ENCODE measurements at regions not wholly inside any gene's neighbourhood (a gene's known extent, or its start where the extent isn't known, plus 50 kb on each side); places are given as distances from the start of the nearest gene placed in this dataset.

GRCh38 chr15:95880630-95881029 lies 449.9 kb upstream of the NR2F2 start:
- H3K9ac ChIP-seq: no peak overlapping the region
- POLR2A ChIA-PET: no interaction called here
- CTCF ChIA-PET: no interaction called here
- H3K27ac ChIP-seq (ENCODE audit: low read depth in 2 of 2, low read length in 1 of 2): no peak overlapping the region
- no peaks in the 10 kb centered on the region for H4K20me1 ChIP-seq (ENCODE audit: insufficient read depth)
- WGBS (ENCODE audit: low lambda C conversion rate): 32% methylated on average over 2 of the region's 2 CpGs
- H3F3A ChIP-seq (replicated peaks; ENCODE audit: insufficient read depth): no peaks in the 10 kb centered on the region
- TF ChIP-seq JUND (IDR thresholded peaks at IDR 0.05) (no peak), FOXM1 (IDR thresholded peaks at IDR 0.05; ENCODE audit: low read depth) (no peak), FOXJ3 (CRISPR knock-in tag; IDR thresholded peaks at IDR 0.05) (no peak), RFX5 (IDR thresholded peaks at IDR 0.05; ENCODE audit: low read length) (no peak), NFIC (IDR thresholded peaks at IDR 0.05; ENCODE audit: borderline replicate concordance) (no peak), EP300 (IDR thresholded peaks at IDR 0.05; ENCODE audit: borderline replicate concordance in 1 of 2, low read depth in 1 of 2, low read length in 1 of 2) (no peak), RXRA (IDR thresholded peaks at IDR 0.05; ENCODE audit: borderline replicate concordance, low read depth) (no peak), GABPA (IDR thresholded peaks at IDR 0.05; ENCODE audit: low read depth) (no peak), RAD21 (IDR thresholded peaks at IDR 0.05; ENCODE audit: low read length) (no peak), SMC3 (IDR thresholded peaks at IDR 0.05; ENCODE audit: low read depth, low read length) (no peak), CHD2 (IDR thresholded peaks at IDR 0.05; ENCODE audit: low read length, partially characterized antibody) (no peak), YY1 (IDR thresholded peaks at IDR 0.05; ENCODE audit: low read depth) (no peak), SIN3A (IDR thresholded peaks at IDR 0.05; ENCODE audit: borderline replicate concordance, low read depth, low read length) (no peak), ELF1 (IDR thresholded peaks at IDR 0.05) (no peak), RCOR1 (IDR thresholded peaks at IDR 0.05; ENCODE audit: low read length) (no peak), MEF2A (IDR thresholded peaks at IDR 0.05; ENCODE audit: borderline replicate concordance, low read depth) (no peak)
- TF ChIP-seq, protein P1, sequence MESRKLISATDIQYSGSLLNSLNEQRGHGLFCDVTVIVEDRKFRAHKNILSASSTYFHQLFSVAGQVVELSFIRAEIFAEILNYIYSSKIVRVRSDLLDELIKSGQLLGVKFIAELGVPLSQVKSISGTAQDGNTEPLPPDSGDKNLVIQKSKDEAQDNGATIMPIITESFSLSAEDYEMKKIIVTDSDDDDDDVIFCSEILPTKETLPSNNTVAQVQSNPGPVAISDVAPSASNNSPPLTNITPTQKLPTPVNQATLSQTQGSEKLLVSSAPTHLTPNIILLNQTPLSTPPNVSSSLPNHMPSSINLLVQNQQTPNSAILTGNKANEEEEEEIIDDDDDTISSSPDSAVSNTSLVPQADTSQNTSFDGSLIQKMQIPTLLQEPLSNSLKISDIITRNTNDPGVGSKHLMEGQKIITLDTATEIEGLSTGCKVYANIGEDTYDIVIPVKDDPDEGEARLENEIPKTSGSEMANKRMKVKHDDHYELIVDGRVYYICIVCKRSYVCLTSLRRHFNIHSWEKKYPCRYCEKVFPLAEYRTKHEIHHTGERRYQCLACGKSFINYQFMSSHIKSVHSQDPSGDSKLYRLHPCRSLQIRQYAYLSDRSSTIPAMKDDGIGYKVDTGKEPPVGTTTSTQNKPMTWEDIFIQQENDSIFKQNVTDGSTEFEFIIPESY (IDR thresholded peaks at IDR 0.05; ENCODE audit: borderline replicate concordance, low read depth): no peak
- TF ChIP-seq, protein P2, sequence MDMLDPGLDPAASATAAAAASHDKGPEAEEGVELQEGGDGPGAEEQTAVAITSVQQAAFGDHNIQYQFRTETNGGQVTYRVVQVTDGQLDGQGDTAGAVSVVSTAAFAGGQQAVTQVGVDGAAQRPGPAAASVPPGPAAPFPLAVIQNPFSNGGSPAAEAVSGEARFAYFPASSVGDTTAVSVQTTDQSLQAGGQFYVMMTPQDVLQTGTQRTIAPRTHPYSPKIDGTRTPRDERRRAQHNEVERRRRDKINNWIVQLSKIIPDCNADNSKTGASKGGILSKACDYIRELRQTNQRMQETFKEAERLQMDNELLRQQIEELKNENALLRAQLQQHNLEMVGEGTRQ (IDR thresholded peaks at IDR 0.05; ENCODE audit: borderline replicate concordance, low read depth, low read length): no peak
- TF ChIP-seq, protein P3, sequence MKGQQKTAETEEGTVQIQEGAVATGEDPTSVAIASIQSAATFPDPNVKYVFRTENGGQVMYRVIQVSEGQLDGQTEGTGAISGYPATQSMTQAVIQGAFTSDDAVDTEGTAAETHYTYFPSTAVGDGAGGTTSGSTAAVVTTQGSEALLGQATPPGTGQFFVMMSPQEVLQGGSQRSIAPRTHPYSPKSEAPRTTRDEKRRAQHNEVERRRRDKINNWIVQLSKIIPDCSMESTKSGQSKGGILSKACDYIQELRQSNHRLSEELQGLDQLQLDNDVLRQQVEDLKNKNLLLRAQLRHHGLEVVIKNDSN (IDR thresholded peaks at IDR 0.05; ENCODE audit: borderline replicate concordance, low read depth): no peak
- TF ChIP-seq, protein P4, sequence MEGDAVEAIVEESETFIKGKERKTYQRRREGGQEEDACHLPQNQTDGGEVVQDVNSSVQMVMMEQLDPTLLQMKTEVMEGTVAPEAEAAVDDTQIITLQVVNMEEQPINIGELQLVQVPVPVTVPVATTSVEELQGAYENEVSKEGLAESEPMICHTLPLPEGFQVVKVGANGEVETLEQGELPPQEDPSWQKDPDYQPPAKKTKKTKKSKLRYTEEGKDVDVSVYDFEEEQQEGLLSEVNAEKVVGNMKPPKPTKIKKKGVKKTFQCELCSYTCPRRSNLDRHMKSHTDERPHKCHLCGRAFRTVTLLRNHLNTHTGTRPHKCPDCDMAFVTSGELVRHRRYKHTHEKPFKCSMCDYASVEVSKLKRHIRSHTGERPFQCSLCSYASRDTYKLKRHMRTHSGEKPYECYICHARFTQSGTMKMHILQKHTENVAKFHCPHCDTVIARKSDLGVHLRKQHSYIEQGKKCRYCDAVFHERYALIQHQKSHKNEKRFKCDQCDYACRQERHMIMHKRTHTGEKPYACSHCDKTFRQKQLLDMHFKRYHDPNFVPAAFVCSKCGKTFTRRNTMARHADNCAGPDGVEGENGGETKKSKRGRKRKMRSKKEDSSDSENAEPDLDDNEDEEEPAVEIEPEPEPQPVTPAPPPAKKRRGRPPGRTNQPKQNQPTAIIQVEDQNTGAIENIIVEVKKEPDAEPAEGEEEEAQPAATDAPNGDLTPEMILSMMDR (IDR thresholded peaks at IDR 0.05): no peak
- H3K4me2 ChIP-seq: no peak overlapping the region
- no peaks in the 10 kb centered on the region; the same call in 1 of the 2 replicates for H3K9me3 ChIP-seq
- H2AFZ ChIP-seq (ENCODE audit: low read depth): no peak overlapping the region
- no peak for DNase-seq
- H3K4me3 ChIP-seq (ENCODE audit: low read depth in 2 of 2, low read length in 1 of 2): no peak overlapping the region
- H3K36me3 ChIP-seq (replicated peaks in 1 of 2; ENCODE audit: control insufficient read depth in 1 of 2, insufficient read depth in 2 of 2, low read length in 1 of 2): no peaks in the 10 kb centered on the region
- H3K27me3 ChIP-seq (ENCODE audit: insufficient read depth): no peaks in the 10 kb centered on the region
- no peaks in the 10 kb centered on the region for H3K4me1 ChIP-seq (ENCODE audit: control insufficient read depth in 1 of 2, insufficient read depth in 2 of 2, low read depth in 1 of 2, low read length in 1 of 2)
- H3K9me2 ChIP-seq: no peaks in the 10 kb centered on the region
- H3K79me2 ChIP-seq (ENCODE audit: insufficient read depth): no peaks in the 10 kb centered on the region
